NB4 (cell line): ENCODE measurements at regions not wholly inside any gene's neighbourhood (a gene's known extent, or its start where the extent isn't known, plus 50 kb on each side); places are given as distances from the start of the nearest gene placed in this dataset.
"Not testable (repeated sequence)": the region's sequence is repeated elsewhere in the genome, so short reads cannot be mapped to it uniquely, and the experiment has no call there.

Source experiments
- DNase-seq: peaks from one replicate; pipeline ENCODE4 v3.0.0; 2010; ENCODE audit warnings: low read depth
- H3K4me3 ChIP-seq: one replicate; pipeline ENCODE4 v1.5.1; 2011; ENCODE audit warnings: mild to moderate bottlenecking, low read depth, low read length, moderate library complexity
- MYC ChIP-seq: IDR thresholded peaks from 2 replicates; pipeline ENCODE4 v1.6.1; 2011; ENCODE audit warnings: low read depth, low read length
- POLR2A ChIP-seq: IDR thresholded peaks from 2 replicates; pipeline ENCODE4 v1.6.1; 2011; ENCODE audit warnings: mild to moderate bottlenecking; ENCODE audit not compliant: insufficient read length; ENCODE audit errors: extremely low read depth
- TF ChIP-seq, protein P1 (sequence below): IDR thresholded peaks from 2 replicates; pipeline ENCODE4 v1.6.1; 2011; ENCODE audit warnings: low read depth, low read length
- TF ChIP-seq, protein P2 (sequence below): IDR thresholded peaks from one replicate; pipeline ENCODE4 v1.5.1; 2012; ENCODE audit warnings: low read depth, low read length

DNA sequence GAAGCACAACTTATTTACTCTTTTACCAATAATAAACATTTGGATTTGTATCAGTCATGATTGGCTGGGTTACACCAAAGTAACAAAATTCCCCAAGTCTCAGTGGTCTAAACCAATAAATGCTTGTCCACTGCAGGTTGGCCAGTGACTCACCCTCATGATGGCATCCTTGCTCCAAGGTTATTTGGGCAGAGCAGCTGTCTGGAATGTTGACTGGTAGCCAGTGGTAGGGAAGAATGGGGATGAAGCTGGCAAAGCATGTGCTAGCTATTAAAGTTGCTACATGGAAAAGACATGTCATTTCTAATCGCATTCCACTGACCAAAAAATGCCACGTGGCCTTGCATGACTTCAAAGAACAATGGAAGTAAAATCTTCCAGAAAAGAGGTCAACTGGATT lies 1168.7 kb upstream of the CELF2 start:
- H3K4me3 ChIP-seq, result no peak overlapping the region
- DNase-seq, result no peak

DNA sequence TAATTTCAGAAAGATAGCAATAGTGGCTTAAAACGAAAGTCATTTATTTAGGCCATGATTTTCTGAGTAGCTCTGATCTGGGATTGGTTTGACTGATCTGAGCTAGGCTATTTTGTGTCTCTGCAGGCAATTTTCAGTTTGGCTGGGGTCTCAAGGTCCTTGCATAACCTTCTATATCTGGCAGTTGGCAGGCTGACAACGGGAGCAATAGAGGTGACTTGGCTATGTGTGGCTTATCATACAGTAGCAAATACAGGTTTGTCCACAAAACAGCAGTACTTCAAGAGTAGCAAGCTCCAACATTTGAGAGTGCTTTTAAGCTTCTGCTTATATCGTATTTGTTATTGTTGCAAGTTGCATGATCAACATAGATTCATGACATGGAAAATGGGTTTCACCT lies 1167.3 kb upstream of the CELF2 start:
- no peak overlapping the region for H3K4me3 ChIP-seq
- DNase-seq, result no peak
- TF ChIP-seq, protein P1, sequence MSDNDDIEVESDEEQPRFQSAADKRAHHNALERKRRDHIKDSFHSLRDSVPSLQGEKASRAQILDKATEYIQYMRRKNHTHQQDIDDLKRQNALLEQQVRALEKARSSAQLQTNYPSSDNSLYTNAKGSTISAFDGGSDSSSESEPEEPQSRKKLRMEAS, result no peak
- TF ChIP-seq, protein P2, sequence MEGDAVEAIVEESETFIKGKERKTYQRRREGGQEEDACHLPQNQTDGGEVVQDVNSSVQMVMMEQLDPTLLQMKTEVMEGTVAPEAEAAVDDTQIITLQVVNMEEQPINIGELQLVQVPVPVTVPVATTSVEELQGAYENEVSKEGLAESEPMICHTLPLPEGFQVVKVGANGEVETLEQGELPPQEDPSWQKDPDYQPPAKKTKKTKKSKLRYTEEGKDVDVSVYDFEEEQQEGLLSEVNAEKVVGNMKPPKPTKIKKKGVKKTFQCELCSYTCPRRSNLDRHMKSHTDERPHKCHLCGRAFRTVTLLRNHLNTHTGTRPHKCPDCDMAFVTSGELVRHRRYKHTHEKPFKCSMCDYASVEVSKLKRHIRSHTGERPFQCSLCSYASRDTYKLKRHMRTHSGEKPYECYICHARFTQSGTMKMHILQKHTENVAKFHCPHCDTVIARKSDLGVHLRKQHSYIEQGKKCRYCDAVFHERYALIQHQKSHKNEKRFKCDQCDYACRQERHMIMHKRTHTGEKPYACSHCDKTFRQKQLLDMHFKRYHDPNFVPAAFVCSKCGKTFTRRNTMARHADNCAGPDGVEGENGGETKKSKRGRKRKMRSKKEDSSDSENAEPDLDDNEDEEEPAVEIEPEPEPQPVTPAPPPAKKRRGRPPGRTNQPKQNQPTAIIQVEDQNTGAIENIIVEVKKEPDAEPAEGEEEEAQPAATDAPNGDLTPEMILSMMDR, result no peak
- TF ChIP-seq POLR2A (no peak), MYC (no peak)

More for the DNA sequence above, 1168.7 kb upstream of the CELF2 start:
- TF ChIP-seq, protein P2, result no peak
- TF ChIP-seq POLR2A (no peak), MYC (no peak)
- TF ChIP-seq, protein P1, result no peak

DNA sequence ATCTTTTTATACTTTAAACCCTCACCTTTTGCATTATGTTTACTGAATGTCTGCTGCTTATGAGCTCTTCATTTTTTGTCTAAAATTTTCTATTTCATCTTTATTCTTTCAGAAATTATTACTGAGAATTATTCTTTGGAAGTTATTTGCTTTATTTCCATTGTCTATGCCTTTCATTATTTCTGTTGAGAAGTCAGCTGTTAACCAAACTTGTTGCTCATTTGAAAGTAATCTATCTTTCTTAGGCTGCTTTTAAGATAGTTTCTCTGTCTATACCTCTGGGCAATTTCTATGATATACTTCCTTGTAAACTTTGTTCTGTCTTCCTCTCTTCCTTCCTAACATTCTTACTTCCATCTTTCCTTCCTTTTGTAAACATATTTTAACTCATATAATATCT lies 1165.9 kb upstream of the CELF2 start:
- DNase-seq, result no peak
- no peak for TF ChIP-seq POLR2A
- TF ChIP-seq MYC, result no peak
- TF ChIP-seq, protein P1, result no peak
- TF ChIP-seq, protein P2, result no peak
- H3K4me3 ChIP-seq, result no peak overlapping the region

DNA sequence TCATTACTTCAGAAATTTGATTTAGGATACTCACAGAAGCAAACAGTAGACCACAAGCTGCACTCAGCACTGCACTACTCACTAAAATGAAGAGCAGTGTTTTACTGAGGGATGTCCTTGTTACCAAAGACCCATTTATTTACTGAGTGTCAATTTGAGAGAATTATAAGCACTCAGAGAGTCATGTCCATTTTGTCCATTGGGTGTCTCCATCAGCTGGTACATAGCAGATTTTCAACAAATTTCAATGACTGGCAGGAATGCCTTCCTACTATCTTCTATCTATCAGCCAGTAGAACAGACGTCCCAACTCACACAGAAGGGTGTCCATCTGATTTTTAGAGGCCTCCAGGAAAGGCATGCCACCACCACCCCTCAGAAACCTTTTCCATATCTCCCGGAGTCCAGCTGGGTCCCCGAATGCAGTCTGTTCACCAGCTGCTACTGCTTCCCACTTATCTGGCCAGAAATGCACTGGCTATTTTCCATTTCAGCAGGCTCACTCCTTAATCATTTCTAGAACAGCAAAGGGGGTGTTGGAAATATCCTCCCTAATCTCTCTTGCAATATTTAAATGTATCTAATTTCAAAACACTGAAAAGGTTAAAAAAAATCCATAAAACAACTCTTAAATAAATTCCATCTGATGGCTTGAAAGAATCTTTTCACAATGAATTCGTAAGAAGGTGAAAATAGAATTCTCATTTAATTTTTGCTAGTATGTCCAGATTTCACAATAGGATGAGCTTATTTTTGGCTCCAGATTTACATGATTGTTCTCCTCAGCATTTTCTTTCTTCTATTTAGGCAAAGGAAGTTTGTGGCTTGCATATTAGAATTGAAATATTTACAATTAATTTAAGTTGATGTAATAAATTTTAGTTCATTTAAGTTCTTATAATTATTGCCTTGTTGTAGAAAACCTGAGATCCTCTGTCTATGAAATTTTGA lies 1164.0 kb upstream of the CELF2 start:
- no peak for DNase-seq
- H3K4me3 ChIP-seq, result no peak overlapping the region
- TF ChIP-seq, protein P2, result no peak
- no peak for TF ChIP-seq MYC
- TF ChIP-seq, protein P1, result no peak
- TF ChIP-seq POLR2A, result no peak

DNA sequence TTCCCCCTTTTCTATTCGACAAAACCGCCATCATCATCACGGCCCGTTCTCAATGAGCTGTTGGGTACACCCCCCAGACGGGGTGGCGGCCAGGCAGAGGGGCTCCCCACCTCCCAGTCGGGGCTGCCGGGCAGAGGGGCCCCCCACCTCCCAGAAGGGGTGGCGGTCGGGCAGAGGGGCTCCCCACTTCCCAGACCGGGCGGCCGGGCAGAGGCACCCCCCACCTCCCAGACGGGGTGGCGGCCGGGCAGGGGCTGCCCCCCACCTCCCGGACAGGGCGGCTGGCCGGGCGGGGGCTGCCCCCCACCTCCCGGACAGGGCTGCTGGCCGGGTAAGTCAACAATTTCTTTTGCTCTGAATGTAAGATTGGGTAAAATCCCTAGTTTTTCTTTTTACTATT lies 1162.2 kb upstream of the CELF2 start:
- not testable (repeated sequence) for H3K4me3 ChIP-seq, DNase-seq

DNA sequence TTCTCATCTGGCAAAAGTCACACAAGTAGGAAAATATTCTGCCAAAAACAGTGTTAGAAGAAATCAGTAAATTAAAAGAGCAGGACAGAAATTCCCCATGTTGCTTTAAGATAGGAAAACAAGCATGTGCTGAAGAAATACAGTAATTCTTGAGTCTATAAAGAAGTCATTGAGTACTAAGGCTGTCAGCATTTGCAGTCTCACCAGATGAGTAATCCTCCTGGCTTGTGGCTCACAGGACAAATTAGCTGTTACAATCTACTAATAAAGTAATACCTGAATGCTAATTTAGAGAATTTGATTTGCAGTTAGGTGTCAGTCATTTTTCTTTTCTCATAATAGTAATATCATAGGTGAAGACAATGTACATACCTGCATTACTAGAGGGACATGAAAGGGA lies 1158.9 kb upstream of the CELF2 start:
- H3K4me3 ChIP-seq, result no peak overlapping the region
- no peak for DNase-seq
- TF ChIP-seq POLR2A, result no peak
- TF ChIP-seq, protein P1, result no peak
- TF ChIP-seq, protein P2, result no peak
- no peak for TF ChIP-seq MYC
